Right lobe of liver (tissue), 4 donors: ENCODE measurements at regions not wholly inside any gene's neighbourhood (a gene's known extent, or its start where the extent isn't known, plus 50 kb on each side); places are given as distances from the start of the nearest gene placed in this dataset.

Source experiments
- CTCF ChIP-seq, 4 donors: fragments of 200-600 bp in 3 of 4; fragments of 450-650 bp in 1 of 4; IDR thresholded peaks; one replicate each; pipeline versions ENCODE4 v1.5.1 to v1.8.0; 2016 to 2022; ENCODE audit warnings: antibody characterized with exemption in 4 of 4, mild to moderate bottlenecking in 2 of 4
- POLR2A ChIP-seq: fragments of 450-650 bp; IDR thresholded peaks from one replicate; pipeline ENCODE4 v1.6.1; 2017; ENCODE audit warnings: antibody characterized with exemption, mild to moderate bottlenecking
- donor health status: DM: no; HTN: no; CAD: no.
- donor health status: DM: no; HTN: no; CAD: no.
- donor health status: DM: no; HTN: yes; CAD: no.

GRCh38 chr6:51502996-51503395 is 584.4 kb downstream of the PKHD1 start:
- TF ChIP-seq CTCF (IDR thresholded peaks at IDR 0.05) (no peak), POLR2A (no peak)
